Endothelial cell of umbilical vein (primary cell): ENCODE measurements at regions not wholly inside any gene's neighbourhood (a gene's known extent, or its start where the extent isn't known, plus 50 kb on each side); places are given as distances from the start of the nearest gene placed in this dataset.

Source experiments
- BruUV-seq: library from RNA; stranded (reverse); fragments of 400-500 nt; replicated peaks from 2 replicates; lab custom pipeline; 2021; lab: Mats Ljungman, UMichigan
- CTCF ChIA-PET: fragments of 300-600, 350-600 bp; sonication (Branson Sonifier 250); formaldehyde crosslinking; loops from one replicate; lab custom pipeline; 2021; ENCODE audit warnings: antibody characterized with exemption, inconsistent platforms; lab: Charles Lee
- POLR2A ChIA-PET: fragments of 300-600, 350-600 bp; sonication (Branson Sonifier 250); formaldehyde crosslinking; loops from one replicate; lab custom pipeline; 2021; ENCODE audit warnings: antibody characterized with exemption, inconsistent platforms; lab: Charles Lee
- DNase-seq: peaks from one replicate; pipeline ENCODE4 v3.0.0-alpha.2; 2011; ENCODE audit warnings: low read depth, low spot score
- FAIRE-seq: peaks from 2 replicates; lab custom pipeline; 2011; peaks lifted over from hg19 to GRCh38; lab: Jason Lieb, UNC
- H2AFZ ChIP-seq: 2 replicates; pipeline ENCODE4 v1.6.0; 2012; ENCODE audit warnings: low read depth, low read length, control low read depth, inconsistent platforms
- H3K27ac ChIP-seq: 2 replicates; pipeline ENCODE4 v1.5.1; 2011; ENCODE audit warnings: low read depth, mild to moderate bottlenecking, control low read depth, low read length, moderate library complexity; ENCODE audit not compliant: insufficient read depth
- H3K27me3 ChIP-seq, 2 experiments: 2 replicates each; pipeline versions ENCODE4 v1.6.0 to v1.6.1; 2011; ENCODE audit warnings: low read length in 2 of 2, mixed read lengths in 1 of 2; ENCODE audit not compliant: control insufficient read depth in 2 of 2, insufficient read depth in 2 of 2
- H3K36me3 ChIP-seq, 2 experiments: 2 replicates in 1 of 2; 3 replicates in 1 of 2; pipeline ENCODE4 v1.5.1; 2011; ENCODE audit warnings: low read length in 2 of 2, mild to moderate bottlenecking in 1 of 2, moderate library complexity in 1 of 2; ENCODE audit not compliant: control insufficient read depth in 2 of 2, insufficient read depth in 2 of 2; ENCODE audit errors: extremely low read depth in 1 of 2
- H3K4me1 ChIP-seq: 3 replicates; pipeline ENCODE4 v1.5.1; 2011; ENCODE audit warnings: mild to moderate bottlenecking, low read length; ENCODE audit not compliant: control insufficient read depth, insufficient read depth; ENCODE audit errors: extremely low read depth
- H3K4me2 ChIP-seq: 2 replicates; pipeline ENCODE4 v1.6.1; 2011; ENCODE audit warnings: low read length, control low read depth, mixed read lengths; ENCODE audit not compliant: insufficient read depth
- H3K4me3 ChIP-seq, 3 experiments: fragments of 200-600 bp in 1 of 3; sonication (generic), shearing (Covaris generic) in 1 of 3; replicated peaks in 1 of 3; 2 replicates each; pipeline ENCODE4 v1.5.1; 2011 to 2016; ENCODE audit warnings: control low read depth in 3 of 3, low read length in 3 of 3, mild to moderate bottlenecking in 2 of 3, inconsistent platforms in 1 of 3, low read depth in 1 of 3, moderate library complexity in 1 of 3; ENCODE audit not compliant: insufficient read depth in 1 of 3
- H3K79me2 ChIP-seq: 2 replicates; pipeline ENCODE4 v1.6.0; 2012; ENCODE audit warnings: low read length, inconsistent platforms; ENCODE audit not compliant: control insufficient read depth, insufficient read depth
- H3K9ac ChIP-seq: replicated peaks from 2 replicates; pipeline ENCODE3; 2011; ENCODE audit warnings: low read length, control low read depth; ENCODE audit not compliant: insufficient read depth; ENCODE audit errors: extremely low read depth
- H3K9me1 ChIP-seq: replicated peaks from 3 replicates; pipeline ENCODE4 v1.6.0; 2011; ENCODE audit warnings: mild to moderate bottlenecking, low read length; ENCODE audit not compliant: control insufficient read depth, insufficient read depth; ENCODE audit errors: extremely low read depth
- H3K9me3 ChIP-seq: replicated peaks from 2 replicates; pipeline ENCODE4 v1.5.1; 2012; ENCODE audit warnings: low read length, inconsistent platforms; ENCODE audit not compliant: control insufficient read depth, insufficient read depth
- H4K20me1 ChIP-seq: replicated peaks from 2 replicates; pipeline ENCODE3; 2011; ENCODE audit warnings: mild to moderate bottlenecking, low read length; ENCODE audit not compliant: control insufficient read depth, insufficient read depth; ENCODE audit errors: extremely low read depth
- EZH2 ChIP-seq: IDR thresholded peaks from 2 replicates; pipeline ENCODE4 v1.6.1; 2012; ENCODE audit warnings: borderline replicate concordance, low read depth, mild to moderate bottlenecking, moderate library complexity, low read length, inconsistent platforms; ENCODE audit not compliant: severe bottlenecking
- FOS ChIP-seq: IDR thresholded peaks from 2 replicates; pipeline ENCODE4 v1.6.1; 2011; ENCODE audit warnings: mild to moderate bottlenecking, low read length, moderate library complexity, borderline replicate concordance; ENCODE audit not compliant: insufficient read depth
- GATA2 ChIP-seq: IDR thresholded peaks from 2 replicates; pipeline ENCODE4 v1.7.0; 2011; ENCODE audit warnings: low read depth, mild to moderate bottlenecking, moderate library complexity, mixed read lengths, low read length; ENCODE audit not compliant: insufficient read length, insufficient read depth
- JUN ChIP-seq: IDR thresholded peaks from 2 replicates; pipeline ENCODE4 v1.6.1; 2011; ENCODE audit warnings: borderline replicate concordance, low read depth; ENCODE audit not compliant: insufficient read length, insufficient read depth
- MYC ChIP-seq: IDR thresholded peaks from one replicate; pipeline ENCODE4 v1.6.1; 2011; ENCODE audit warnings: mild to moderate bottlenecking, low read depth, low read length
- POLR2A ChIP-seq: IDR thresholded peaks from 2 replicates; pipeline ENCODE4 v1.6.1; 2012; ENCODE audit warnings: low read depth, mild to moderate bottlenecking, control low read depth, low read length
- dilution Hi-C: fragments of 300-500 bp; cut with MboI; formaldehyde crosslinking; loops from one replicate; pipeline ENCODE4 v1.15.0; 2019; ENCODE audit warnings: low sequenced_read_pairs; ENCODE audit not compliant: extremely low pct_ligation_motif_present
- intact Hi-C: fragments of 100-400 bp; cut with micrococcal nuclease; formaldehyde crosslinking; loops from one replicate; pipeline ENCODE4 v1.10.0; 2022
- TF ChIP-seq, protein P1 (sequence below), 2 donors: IDR thresholded peaks; 1 replicate in 1 of 2; 2 replicates in 1 of 2; pipeline ENCODE4 v1.5.1; 2011; ENCODE audit warnings: low read length in 2 of 2, mild to moderate bottlenecking in 2 of 2, moderate library complexity in 2 of 2, control low read depth in 1 of 2, inconsistent platforms in 1 of 2, low read depth in 1 of 2; ENCODE audit not compliant: insufficient read depth in 1 of 2; ENCODE audit errors: extremely low read depth in 1 of 2
- TF ChIP-seq, protein P2 (sequence below): IDR thresholded peaks from 2 replicates; pipeline ENCODE4 v1.6.1; 2011; ENCODE audit not compliant: insufficient read depth, insufficient read length

DNA sequence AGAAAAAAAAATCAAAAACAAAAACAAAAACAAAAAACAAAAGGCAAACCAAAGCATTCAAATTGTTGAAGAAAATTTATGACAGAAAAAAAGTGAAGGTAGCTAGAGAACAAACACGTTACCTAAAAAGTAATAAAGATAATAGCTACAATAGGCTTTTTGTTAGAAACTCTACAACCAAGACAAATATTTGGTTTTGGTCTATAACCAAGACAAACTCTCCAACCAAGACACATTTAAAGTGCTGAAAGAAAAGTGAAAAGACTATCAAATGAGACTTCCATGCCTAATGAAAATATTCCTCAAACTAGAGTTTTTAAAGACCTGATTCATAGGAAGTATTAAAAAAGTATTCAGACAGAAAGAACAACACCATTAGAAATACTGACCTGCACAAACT lies 391.9 kb upstream of the NDST4 start:
- ChIA-PET POLR2A (no interaction called here), CTCF (no interaction called here)
- H3K4me1 ChIP-seq = no peaks in the 10 kb centered on the region
- no TSS peak for BruUV-seq
- H3K9me1 ChIP-seq = no peaks in the 10 kb centered on the region
- TF ChIP-seq JUN = no peak
- TF ChIP-seq, protein P1, sequence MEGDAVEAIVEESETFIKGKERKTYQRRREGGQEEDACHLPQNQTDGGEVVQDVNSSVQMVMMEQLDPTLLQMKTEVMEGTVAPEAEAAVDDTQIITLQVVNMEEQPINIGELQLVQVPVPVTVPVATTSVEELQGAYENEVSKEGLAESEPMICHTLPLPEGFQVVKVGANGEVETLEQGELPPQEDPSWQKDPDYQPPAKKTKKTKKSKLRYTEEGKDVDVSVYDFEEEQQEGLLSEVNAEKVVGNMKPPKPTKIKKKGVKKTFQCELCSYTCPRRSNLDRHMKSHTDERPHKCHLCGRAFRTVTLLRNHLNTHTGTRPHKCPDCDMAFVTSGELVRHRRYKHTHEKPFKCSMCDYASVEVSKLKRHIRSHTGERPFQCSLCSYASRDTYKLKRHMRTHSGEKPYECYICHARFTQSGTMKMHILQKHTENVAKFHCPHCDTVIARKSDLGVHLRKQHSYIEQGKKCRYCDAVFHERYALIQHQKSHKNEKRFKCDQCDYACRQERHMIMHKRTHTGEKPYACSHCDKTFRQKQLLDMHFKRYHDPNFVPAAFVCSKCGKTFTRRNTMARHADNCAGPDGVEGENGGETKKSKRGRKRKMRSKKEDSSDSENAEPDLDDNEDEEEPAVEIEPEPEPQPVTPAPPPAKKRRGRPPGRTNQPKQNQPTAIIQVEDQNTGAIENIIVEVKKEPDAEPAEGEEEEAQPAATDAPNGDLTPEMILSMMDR (IDR thresholded peaks at IDR 0.05; ENCODE audit: extremely low read depth in 1 of 2, insufficient read depth in 1 of 2, low read depth in 1 of 2, low read length in 2 of 2) = no peak
- TF ChIP-seq, protein P2, sequence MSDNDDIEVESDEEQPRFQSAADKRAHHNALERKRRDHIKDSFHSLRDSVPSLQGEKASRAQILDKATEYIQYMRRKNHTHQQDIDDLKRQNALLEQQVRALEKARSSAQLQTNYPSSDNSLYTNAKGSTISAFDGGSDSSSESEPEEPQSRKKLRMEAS = no peak
- no peak for TF ChIP-seq MYC
- no peak for TF ChIP-seq FOS
- no peak for TF ChIP-seq POLR2A
- TF ChIP-seq EZH2 = no peak
- no peak for TF ChIP-seq GATA2
- DNase-seq (no peak), FAIRE-seq (no peak)
- H3K27me3 ChIP-seq = no peaks in the 10 kb centered on the region
- peaks cover 3% of the 10 kb centered on the region for H3K9me3 ChIP-seq
- H3K27ac ChIP-seq = no peak overlapping the region
- dilution Hi-C loops (no loop called here), intact Hi-C loops (no loop called here)
- H3K4me2 ChIP-seq = no peak overlapping the region
- no peaks in the 10 kb centered on the region for H4K20me1 ChIP-seq
- no peak overlapping the region for H2AFZ ChIP-seq
- H3K4me3 ChIP-seq = no peak overlapping the region
- no peak overlapping the region for H3K9ac ChIP-seq
- no peaks in the 10 kb centered on the region for H3K79me2 ChIP-seq
- no peaks in the 10 kb centered on the region for H3K36me3 ChIP-seq
